RWPE2 (cell line): ENCODE measurements at regions not wholly inside any gene's neighbourhood (a gene's known extent, or its start where the extent isn't known, plus 50 kb on each side); places are given as distances from the start of the nearest gene placed in this dataset.

Experiments
- ATAC-seq: fragments of 200-7000 bp; cut with Tn5 transposase; 3 replicates; pipeline ENCODE4 v1.9.1; 2021; ENCODE audit warnings: low read depth
- DNase-seq: peaks from one replicate; pipeline ENCODE4 v3.0.0-alpha.2; 2020; ENCODE audit warnings: low spot score
- H3K27ac ChIP-seq: fragments of 450-650 bp; 2 replicates; pipeline ENCODE4 v1.5.1; 2017; ENCODE audit warnings: mild to moderate bottlenecking; ENCODE audit not compliant: poor library complexity, severe bottlenecking
- H3K27me3 ChIP-seq: fragments of 250-450 bp; sonication (Bioruptor Pico); 2 replicates; pipeline ENCODE4 v1.5.1; 2021; ENCODE audit warnings: mild to moderate bottlenecking, moderate library complexity; ENCODE audit not compliant: insufficient read depth, poor library complexity, severe bottlenecking
- H3K36me3 ChIP-seq: fragments of 250-450 bp; sonication (Bioruptor Pico); 2 replicates; pipeline ENCODE4 v1.5.1; 2020; ENCODE audit warnings: low read depth, mild to moderate bottlenecking, moderate library complexity
- H3K4me1 ChIP-seq: fragments of 250-450 bp; sonication (Bioruptor Pico); 2 replicates; pipeline ENCODE4 v1.5.1; 2021; ENCODE audit warnings: mild to moderate bottlenecking, moderate library complexity; ENCODE audit not compliant: insufficient read depth, poor library complexity, severe bottlenecking
- H3K4me3 ChIP-seq: fragments of 250-450 bp; sonication (Bioruptor Pico); 2 replicates; pipeline ENCODE4 v1.5.1; 2021; ENCODE audit warnings: mild to moderate bottlenecking, moderate library complexity; ENCODE audit not compliant: severe bottlenecking
- H3K9me3 ChIP-seq: fragments of 250-450 bp; sonication (Bioruptor Pico); 2 replicates; pipeline ENCODE4 v1.5.1; 2021; ENCODE audit warnings: mild to moderate bottlenecking, moderate library complexity; ENCODE audit not compliant: severe bottlenecking
- TF ChIP-seq, protein P1 (sequence below): fragments of 450-650 bp; IDR thresholded peaks from one replicate; pipeline ENCODE4 v1.5.1; 2017; ENCODE audit warnings: mild to moderate bottlenecking, moderate library complexity; ENCODE audit not compliant: poor library complexity, severe bottlenecking

DNA sequence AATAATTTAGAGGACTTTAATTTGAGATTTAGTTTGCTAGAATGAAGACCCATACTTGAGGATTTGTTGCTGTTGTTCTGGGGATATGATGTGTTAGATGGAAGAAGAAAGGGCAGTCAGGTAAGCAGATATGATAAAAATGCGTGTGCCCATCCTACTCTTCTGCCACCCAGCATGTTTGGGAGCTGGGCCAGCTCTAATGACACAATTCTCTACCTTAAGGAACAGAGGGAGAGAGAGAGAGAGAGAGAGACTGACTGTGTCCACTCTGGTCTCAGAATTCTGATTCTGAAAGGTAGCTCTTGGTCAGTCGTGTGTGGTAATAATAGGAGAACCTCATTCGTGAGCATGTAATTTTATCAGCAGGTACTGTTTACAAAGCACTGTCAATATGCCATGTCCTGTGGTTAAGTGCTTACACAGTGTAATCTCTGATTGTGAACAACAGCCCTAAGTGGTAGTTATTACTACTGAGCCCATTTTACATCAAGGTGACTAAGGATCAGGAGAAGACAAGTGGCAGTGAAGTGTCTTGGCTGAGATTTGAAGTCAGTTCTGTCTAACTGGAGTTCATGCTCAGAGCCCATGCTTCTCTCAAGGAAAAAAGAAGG lies 307.4 kb upstream of the SEMA6A start:
- H3K4me3 ChIP-seq: no peak overlapping the region
- H3K27me3 ChIP-seq: peaks cover 10% of the 10 kb centered on the region
- H3K9me3 ChIP-seq: peaks cover 3% of the 10 kb centered on the region
- H3K27ac ChIP-seq: no peak overlapping the region
- H3K4me1 ChIP-seq: no peaks in the 10 kb centered on the region
- TF ChIP-seq, protein P1, sequence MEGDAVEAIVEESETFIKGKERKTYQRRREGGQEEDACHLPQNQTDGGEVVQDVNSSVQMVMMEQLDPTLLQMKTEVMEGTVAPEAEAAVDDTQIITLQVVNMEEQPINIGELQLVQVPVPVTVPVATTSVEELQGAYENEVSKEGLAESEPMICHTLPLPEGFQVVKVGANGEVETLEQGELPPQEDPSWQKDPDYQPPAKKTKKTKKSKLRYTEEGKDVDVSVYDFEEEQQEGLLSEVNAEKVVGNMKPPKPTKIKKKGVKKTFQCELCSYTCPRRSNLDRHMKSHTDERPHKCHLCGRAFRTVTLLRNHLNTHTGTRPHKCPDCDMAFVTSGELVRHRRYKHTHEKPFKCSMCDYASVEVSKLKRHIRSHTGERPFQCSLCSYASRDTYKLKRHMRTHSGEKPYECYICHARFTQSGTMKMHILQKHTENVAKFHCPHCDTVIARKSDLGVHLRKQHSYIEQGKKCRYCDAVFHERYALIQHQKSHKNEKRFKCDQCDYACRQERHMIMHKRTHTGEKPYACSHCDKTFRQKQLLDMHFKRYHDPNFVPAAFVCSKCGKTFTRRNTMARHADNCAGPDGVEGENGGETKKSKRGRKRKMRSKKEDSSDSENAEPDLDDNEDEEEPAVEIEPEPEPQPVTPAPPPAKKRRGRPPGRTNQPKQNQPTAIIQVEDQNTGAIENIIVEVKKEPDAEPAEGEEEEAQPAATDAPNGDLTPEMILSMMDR: no peak
- H3K36me3 ChIP-seq: no peaks in the 10 kb centered on the region
- ATAC-seq (no peak), DNase-seq (no peak)

DNA sequence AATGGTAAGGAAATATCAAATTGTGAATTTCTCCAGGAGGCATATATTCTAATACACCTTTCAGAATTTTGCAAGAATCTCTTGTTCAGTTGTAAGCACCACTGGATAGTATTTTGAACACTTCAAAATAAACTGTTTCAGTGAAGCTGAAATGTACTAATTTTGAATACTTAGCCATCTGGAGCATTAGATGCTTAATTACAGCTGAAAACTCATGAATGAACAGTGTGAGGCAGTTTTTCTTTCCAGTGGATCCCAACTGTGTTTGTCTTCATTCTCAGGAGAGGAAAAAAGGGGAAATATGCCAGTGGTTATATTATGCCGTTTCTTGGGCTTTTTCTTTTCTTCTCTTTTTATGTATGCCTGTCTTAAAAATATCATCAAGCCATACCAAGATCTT lies 306.0 kb upstream of the SEMA6A start:
- H3K27me3 ChIP-seq: peaks cover 16% of the 10 kb centered on the region
- no peak overlapping the region for H3K27ac ChIP-seq
- no peaks in the 10 kb centered on the region for H3K36me3 ChIP-seq
- DNase-seq: no peak
- no peaks in the 10 kb centered on the region for H3K4me1 ChIP-seq
- no peak for ATAC-seq
- H3K4me3 ChIP-seq: no peak overlapping the region
- TF ChIP-seq, protein P1: no peak
- peaks cover 3% of the 10 kb centered on the region for H3K9me3 ChIP-seq

DNA sequence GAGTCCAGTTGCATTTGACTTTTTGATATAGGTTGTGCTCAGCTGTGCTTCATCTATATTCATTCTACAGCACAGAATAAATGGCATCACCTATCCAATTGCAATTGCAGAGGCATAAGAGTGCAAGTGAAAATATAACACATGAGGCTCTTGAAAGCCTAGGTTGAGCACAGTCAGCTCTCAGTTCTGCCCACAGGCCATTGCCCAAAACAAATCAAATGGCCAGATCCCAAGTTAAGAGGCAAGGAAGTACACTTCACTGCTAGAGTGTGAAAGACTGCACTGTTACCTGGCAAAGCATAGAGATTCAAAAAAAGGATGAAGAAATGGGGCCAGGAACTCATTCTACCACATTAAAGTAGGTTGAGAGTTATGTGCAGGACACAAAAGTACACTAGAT lies 305.5 kb upstream of the SEMA6A start:
- no peak for ATAC-seq
- TF ChIP-seq, protein P1: no peak

DNA sequence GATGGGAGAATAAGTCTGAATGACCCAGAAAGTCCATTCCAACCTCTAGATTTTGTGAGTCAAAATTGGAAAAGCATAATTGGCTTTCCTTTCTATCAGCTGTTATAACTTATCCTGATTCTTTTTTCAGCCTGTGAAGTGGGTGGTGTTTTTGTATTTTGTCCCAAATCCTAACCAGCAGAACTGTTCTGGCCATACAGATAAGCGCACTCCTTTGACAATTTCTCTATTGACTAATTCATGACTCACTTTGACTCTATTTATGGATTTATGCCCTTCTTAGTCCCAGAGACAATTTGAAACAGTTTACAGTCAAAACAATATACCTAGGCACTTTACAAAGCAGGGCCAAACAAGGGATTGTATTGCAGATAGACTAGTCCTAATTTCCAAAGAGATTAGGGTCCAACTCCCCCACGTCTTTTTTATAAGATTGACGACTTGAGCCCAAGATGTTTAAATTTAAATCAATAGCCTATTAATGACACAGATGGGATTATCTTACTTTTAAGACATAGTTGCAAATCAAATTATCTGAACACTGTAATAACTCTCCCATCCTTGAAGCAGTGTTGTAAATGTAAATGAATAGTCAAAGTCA lies 301.7 kb upstream of the SEMA6A start:
- Histone ChIP-seq H3K27ac (no peak overlapping the region), H3K27me3 (peaks cover 12% of the 10 kb centered on the region), H3K9me3 (peaks cover 3% of the 10 kb centered on the region), H3K4me1 (no peaks in the 10 kb centered on the region), H3K36me3 (no peaks in the 10 kb centered on the region), H3K4me3 (no peak overlapping the region)
- DNase-seq: no peak
- TF ChIP-seq, protein P1: no peak
- no peak for ATAC-seq

More for the DNA sequence above, 305.5 kb upstream of the SEMA6A start:
- peaks cover 16% of the 10 kb centered on the region for H3K27me3 ChIP-seq
- H3K9me3 ChIP-seq: peaks cover 3% of the 10 kb centered on the region
- no peak for DNase-seq
- H3K4me3 ChIP-seq: no peak overlapping the region
- H3K27ac ChIP-seq: no peak overlapping the region
- H3K36me3 ChIP-seq: no peaks in the 10 kb centered on the region
- no peaks in the 10 kb centered on the region for H3K4me1 ChIP-seq

DNA sequence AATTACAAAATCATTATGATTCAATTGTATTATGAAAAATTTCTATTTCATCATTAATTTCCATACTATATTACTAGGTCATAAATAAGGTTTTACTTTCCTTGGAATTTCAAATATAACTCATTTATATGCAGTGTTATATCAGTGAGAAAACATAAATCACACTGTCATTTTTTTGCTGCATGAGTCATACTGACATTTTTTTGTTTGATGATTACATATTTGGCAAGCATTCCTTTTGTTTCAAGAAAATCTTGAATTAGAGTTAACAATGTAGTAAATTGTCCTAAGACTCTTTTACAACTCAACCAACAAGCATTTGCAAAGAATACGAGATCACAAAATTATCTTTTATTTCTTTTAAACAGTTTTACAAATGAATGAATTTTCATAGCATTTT lies 298.4 kb upstream of the SEMA6A start:
- Histone ChIP-seq H3K27me3 (peaks cover 11% of the 10 kb centered on the region), H3K27ac (no peak overlapping the region), H3K9me3 (peaks cover 2% of the 10 kb centered on the region), H3K4me3 (no peak overlapping the region), H3K36me3 (no peaks in the 10 kb centered on the region), H3K4me1 (no peaks in the 10 kb centered on the region)
- no peak for ATAC-seq
- TF ChIP-seq, protein P1: no peak
- DNase-seq: no peak
